Fibroblast of the aortic adventitia (primary cell): ENCODE measurements at regions not wholly inside any gene's neighbourhood (a gene's known extent, or its start where the extent isn't known, plus 50 kb on each side); places are given as distances from the start of the nearest gene placed in this dataset.
A peak's percentile ranks its signal among the peaks of the same experiment; 100 is the strongest.

Source experiments
- DNase-seq: peaks from one replicate; pipeline ENCODE4 v3.0.0-alpha.2; 2010; ENCODE audit warnings: low read depth
- H3K4me3 ChIP-seq: 2 replicates; pipeline ENCODE4 v1.5.1; 2011; ENCODE audit warnings: low read depth, mild to moderate bottlenecking, control low read depth, low read length, moderate library complexity
- CTCF ChIP-seq: IDR thresholded peaks from 2 replicates; pipeline ENCODE4 v1.5.1; 2011; ENCODE audit warnings: mild to moderate bottlenecking, low read length, control low read depth, inconsistent platforms; ENCODE audit not compliant: insufficient read depth

DNA sequence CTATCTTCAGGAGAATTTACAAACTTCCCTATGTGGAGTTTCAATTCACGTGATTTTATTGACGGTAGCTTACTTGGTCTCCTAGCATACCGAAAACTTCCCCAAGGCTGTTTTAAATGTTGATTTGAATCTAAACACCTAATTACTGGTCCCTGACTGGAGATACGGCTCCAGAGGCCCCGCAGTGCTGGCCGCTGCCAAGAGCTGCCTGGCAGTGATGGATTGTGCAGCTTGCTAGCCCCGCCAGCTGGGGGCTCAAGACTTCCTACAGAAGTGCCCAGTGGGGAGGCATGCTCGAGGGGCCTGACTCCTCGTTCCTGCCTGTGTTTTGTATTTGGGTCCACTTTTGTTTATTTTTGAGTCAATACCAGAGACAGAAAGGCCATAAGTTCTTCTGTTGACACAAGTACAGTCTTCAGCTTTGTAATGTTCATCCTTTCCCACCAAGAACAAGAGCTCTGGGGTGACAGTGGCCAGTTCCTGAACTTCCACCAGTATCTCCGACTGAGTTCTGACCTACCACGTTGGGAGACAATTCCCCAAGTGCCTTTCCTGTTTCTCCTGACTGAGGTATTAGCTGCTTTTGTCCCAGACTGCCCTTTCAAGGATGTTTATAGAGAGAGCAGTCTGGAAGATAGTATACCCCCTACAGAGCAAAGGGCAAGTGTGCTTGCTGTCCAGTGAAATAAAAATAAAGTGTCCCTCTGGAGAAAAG lies 80.7 kb upstream of the CXCL12 start:
- DNase-seq, result no peak

DNA sequence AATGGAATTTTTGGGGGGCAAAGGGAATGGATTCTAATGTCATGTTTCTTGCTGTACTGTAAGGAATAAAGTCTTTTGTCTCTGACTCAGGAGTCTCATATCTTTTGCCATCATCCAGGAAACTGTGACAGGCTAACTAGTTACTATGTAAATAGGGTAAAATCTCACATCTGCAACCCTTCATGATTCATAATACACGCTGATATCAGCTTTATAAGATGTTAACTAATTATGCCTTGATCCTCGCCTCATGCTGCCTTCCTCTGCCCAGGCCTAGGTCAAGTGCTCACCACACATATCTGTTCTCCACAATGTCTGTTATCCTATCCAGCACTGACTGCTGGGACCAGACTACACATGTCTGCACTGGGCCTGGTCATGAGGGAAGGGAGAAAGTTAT lies 81.3 kb upstream of the CXCL12 start:
- peak; percentile 58 for DNase-seq
- no peak for TF ChIP-seq CTCF
- no peak overlapping the region for H3K4me3 ChIP-seq

More for the DNA sequence above, 80.7 kb upstream of the CXCL12 start:
- no peak overlapping the region for H3K4me3 ChIP-seq
- no peak for TF ChIP-seq CTCF

GRCh38 chr10:44467090-44467489 lies 82.2 kb upstream of the CXCL12 start:
- no peak overlapping the region for H3K4me3 ChIP-seq
- no peak for DNase-seq
- TF ChIP-seq CTCF, result no peak

DNA sequence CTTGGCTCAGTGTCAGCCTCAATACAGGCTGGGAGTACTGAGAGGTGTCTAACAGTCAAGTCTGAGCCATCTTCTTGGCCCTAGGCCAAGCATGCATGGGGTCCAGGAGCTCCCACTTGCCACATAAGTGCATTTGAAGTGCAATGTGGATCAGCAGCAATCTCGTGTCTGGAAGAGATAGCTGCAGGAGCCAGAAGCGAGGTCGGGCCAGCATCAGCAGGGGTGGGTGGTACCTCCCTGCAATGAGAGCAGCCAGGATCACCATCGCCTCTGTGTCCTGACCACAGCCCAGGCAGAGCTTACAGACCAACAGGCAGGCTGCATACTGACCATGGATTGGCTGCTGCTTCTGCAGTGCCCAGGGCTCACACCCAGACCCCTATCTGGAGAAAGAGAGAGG lies 83.0 kb upstream of the CXCL12 start:
- DNase-seq, result no peak
- no peak overlapping the region for H3K4me3 ChIP-seq
- TF ChIP-seq CTCF, result no peak

GRCh38 chr10:44468525-44468924 lies 83.6 kb upstream of the CXCL12 start:
- DNase-seq, result no peak
- no peak overlapping the region for H3K4me3 ChIP-seq
- TF ChIP-seq CTCF, result no peak

- no peak for DNase-seq
- TF ChIP-seq CTCF, result no peak
- H3K4me3 ChIP-seq, result no peak overlapping the region
Observed at GRCh38 chr10:44468965-44469364, 84.1 kb upstream of the CXCL12 start.

- peak; percentile 81 for DNase-seq
- H3K4me3 ChIP-seq, result no peak overlapping the region
- no peak for TF ChIP-seq CTCF
Observed at GRCh38 chr10:44470784-44471183, 85.9 kb upstream of the CXCL12 start.
